PC-9 (cell line): ENCODE measurements at regions not wholly inside any gene's neighbourhood (a gene's known extent, or its start where the extent isn't known, plus 50 kb on each side); places are given as distances from the start of the nearest gene placed in this dataset.

Source experiments
- BruUV-seq: library from RNA; stranded (reverse); fragments of 400-500 nt; replicated peaks from 2 replicates; lab custom pipeline; 2021; lab: Mats Ljungman, UMichigan
- CTCF ChIA-PET: fragments of 300-600 bp; sonication (Branson Sonifier 250); formaldehyde crosslinking; loops from one replicate; lab custom pipeline; 2022; ENCODE audit warnings: antibody characterized with exemption; lab: Charles Lee
- POLR2A ChIA-PET: fragments of 300-600 bp; sonication (Branson Sonifier 250); formaldehyde crosslinking; loops from one replicate; lab custom pipeline; 2022; ENCODE audit warnings: antibody characterized with exemption; ENCODE audit not compliant: unreplicated experiment; lab: Charles Lee
- DNase-seq, 2 experiments: peaks; one replicate each; pipeline versions ENCODE4 v3.0.0 to v3.0.0-alpha.2; 2015 to 2022; ENCODE audit warnings: mixed read lengths in 1 of 2
- H2AFZ ChIP-seq: fragments of 200-600 bp; sonication (generic); 2 replicates; pipeline ENCODE4 v1.8.1; 2017; ENCODE audit warnings: antibody characterized with exemption
- H3F3A ChIP-seq: fragments of 200-600 bp; sonication (generic); 2 replicates; pipeline ENCODE4 v1.8.1; 2017; ENCODE audit warnings: antibody characterized with exemption, mild to moderate bottlenecking, low read depth; ENCODE audit not compliant: insufficient read depth
- H3K27ac ChIP-seq: fragments of 200-600 bp; sonication (generic); 2 replicates; pipeline ENCODE4 v1.6.1; 2016; ENCODE audit warnings: mixed run types
- H3K27me3 ChIP-seq: fragments of 200-600 bp; sonication (generic); 2 replicates; pipeline ENCODE4 v1.6.1; 2016; ENCODE audit warnings: low read depth, mixed run types; ENCODE audit not compliant: insufficient read depth
- H3K36me3 ChIP-seq: fragments of 200-600 bp; sonication (generic); 2 replicates; pipeline ENCODE4 v1.6.1; 2016; ENCODE audit warnings: low read depth, mixed run types
- H3K4me1 ChIP-seq: fragments of 200-600 bp; sonication (generic); replicated peaks from 2 replicates; pipeline ENCODE4 v1.6.1; 2016; ENCODE audit warnings: mixed run types; ENCODE audit not compliant: insufficient read depth
- H3K4me2 ChIP-seq: fragments of 200-600 bp; sonication (generic); 2 replicates; pipeline ENCODE4 v1.6.1; 2017; ENCODE audit warnings: mixed run types
- H3K4me3 ChIP-seq: fragments of 200-600 bp; sonication (generic); 2 replicates; pipeline ENCODE4 v1.6.1; 2016; ENCODE audit warnings: mixed run types
- H3K79me2 ChIP-seq: fragments of 200-600 bp; sonication (generic); 2 replicates; pipeline ENCODE4 v1.6.1; 2017; ENCODE audit warnings: low read depth, mixed run types
- H3K9me2 ChIP-seq: fragments of 200-600 bp; sonication (generic); 2 replicates; pipeline ENCODE4 v1.8.1; 2017; ENCODE audit warnings: mild to moderate bottlenecking; ENCODE audit not compliant: insufficient read depth
- H3K9me3 ChIP-seq: fragments of 200-600 bp; sonication (generic); 2 replicates; pipeline ENCODE4 v1.8.1; 2016; ENCODE audit warnings: low read depth; ENCODE audit not compliant: insufficient read depth
- H4K20me1 ChIP-seq: fragments of 200-600 bp; sonication (generic); 2 replicates; pipeline ENCODE4 v1.8.1; 2017; ENCODE audit not compliant: insufficient read depth
- EZH2 ChIP-seq: fragments of 200-600 bp; sonication (generic); IDR thresholded peaks from 2 replicates; pipeline ENCODE4 v1.8.0; 2017; ENCODE audit warnings: antibody characterized with exemption, low read depth
- intact Hi-C: fragments of 100-400 bp; cut with micrococcal nuclease; formaldehyde crosslinking; loops from one replicate; pipeline ENCODE4 v1.10.0; 2022; ENCODE audit not compliant: unreplicated experiment
- TF ChIP-seq, protein P1 (sequence below): fragments of 200-600 bp; sonication (generic); conservative IDR thresholded peaks from 2 replicates; pipeline ENCODE4 v1.6.1; 2017; ENCODE audit warnings: mixed run types, antibody characterized with exemption, mild to moderate bottlenecking, moderate library complexity

DNA sequence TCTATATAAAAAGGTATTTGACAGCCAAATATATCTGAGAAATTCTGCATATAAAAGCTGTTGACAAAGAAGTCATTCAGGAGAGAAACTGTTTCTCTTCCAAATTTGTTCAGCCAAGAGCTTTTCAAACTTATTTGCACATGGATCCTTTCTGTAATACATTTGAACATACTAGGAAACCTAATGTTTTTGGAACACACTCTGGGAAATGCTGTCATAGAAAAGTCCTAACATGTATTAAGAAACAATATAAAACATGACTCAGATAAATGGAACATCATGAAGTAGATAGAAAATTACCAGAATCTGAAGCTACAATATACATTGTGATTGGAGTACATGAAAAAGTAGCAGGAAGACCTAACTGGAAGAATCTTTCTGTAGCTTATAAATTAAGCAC lies 781.5 kb upstream of the EPHA5 start:
- BruUV-seq: no TSS peak
- Histone ChIP-seq H3K36me3 (no peaks in the 10 kb centered on the region), H3K27me3 (no peaks in the 10 kb centered on the region), H3K4me2 (no peak overlapping the region), H3F3A (no peaks in the 10 kb centered on the region), H3K9me2 (no peaks in the 10 kb centered on the region), H3K4me1 (no peaks in the 10 kb centered on the region), H3K27ac (no peak overlapping the region), H3K4me3 (no peak overlapping the region), H4K20me1 (no peaks in the 10 kb centered on the region), H3K9me3 (no peaks in the 10 kb centered on the region), H3K79me2 (no peaks in the 10 kb centered on the region), H2AFZ (no peak overlapping the region)
- CTCF ChIA-PET: no interaction called here
- intact Hi-C loops: no loop called here
- TF ChIP-seq EZH2: no peak
- TF ChIP-seq, protein P1, sequence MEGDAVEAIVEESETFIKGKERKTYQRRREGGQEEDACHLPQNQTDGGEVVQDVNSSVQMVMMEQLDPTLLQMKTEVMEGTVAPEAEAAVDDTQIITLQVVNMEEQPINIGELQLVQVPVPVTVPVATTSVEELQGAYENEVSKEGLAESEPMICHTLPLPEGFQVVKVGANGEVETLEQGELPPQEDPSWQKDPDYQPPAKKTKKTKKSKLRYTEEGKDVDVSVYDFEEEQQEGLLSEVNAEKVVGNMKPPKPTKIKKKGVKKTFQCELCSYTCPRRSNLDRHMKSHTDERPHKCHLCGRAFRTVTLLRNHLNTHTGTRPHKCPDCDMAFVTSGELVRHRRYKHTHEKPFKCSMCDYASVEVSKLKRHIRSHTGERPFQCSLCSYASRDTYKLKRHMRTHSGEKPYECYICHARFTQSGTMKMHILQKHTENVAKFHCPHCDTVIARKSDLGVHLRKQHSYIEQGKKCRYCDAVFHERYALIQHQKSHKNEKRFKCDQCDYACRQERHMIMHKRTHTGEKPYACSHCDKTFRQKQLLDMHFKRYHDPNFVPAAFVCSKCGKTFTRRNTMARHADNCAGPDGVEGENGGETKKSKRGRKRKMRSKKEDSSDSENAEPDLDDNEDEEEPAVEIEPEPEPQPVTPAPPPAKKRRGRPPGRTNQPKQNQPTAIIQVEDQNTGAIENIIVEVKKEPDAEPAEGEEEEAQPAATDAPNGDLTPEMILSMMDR: no peak
- POLR2A ChIA-PET: no interaction called here
- DNase-seq: no peak

DNA sequence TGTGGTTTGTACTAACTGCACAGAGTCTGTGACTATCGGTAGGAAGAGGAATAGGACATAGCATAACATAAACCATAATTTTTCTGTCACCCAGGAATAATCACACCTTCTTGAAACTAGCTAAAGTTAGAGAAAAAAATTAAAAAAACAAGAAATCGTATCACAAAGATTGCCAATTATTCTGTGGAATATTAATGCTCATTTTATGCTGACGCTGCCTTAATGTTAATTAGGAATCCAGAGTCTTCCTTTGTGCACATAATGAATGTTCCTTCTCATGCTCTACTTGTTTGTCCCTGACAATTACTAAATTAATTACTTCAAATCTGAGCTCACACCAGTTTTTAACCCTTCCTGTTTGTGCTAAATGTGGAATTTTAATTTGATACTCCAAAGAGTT lies 772.7 kb upstream of the EPHA5 start:
- H3K27ac ChIP-seq: no peak overlapping the region
- H2AFZ ChIP-seq: no peak overlapping the region
- no peaks in the 10 kb centered on the region for H3K79me2 ChIP-seq
- no peaks in the 10 kb centered on the region for H3K36me3 ChIP-seq
- H3K9me3 ChIP-seq: no peaks in the 10 kb centered on the region
- H3K9me2 ChIP-seq: no peaks in the 10 kb centered on the region
- ChIA-PET CTCF (no interaction called here), POLR2A (no interaction called here)
- H3K4me2 ChIP-seq: no peak overlapping the region
- no TSS peak for BruUV-seq
- H3K4me1 ChIP-seq: no peaks in the 10 kb centered on the region
- H3K27me3 ChIP-seq: no peaks in the 10 kb centered on the region
- H3K4me3 ChIP-seq: no peak overlapping the region
- TF ChIP-seq EZH2: no peak
- TF ChIP-seq, protein P1: no peak
- DNase-seq: no peak
- H4K20me1 ChIP-seq: no peaks in the 10 kb centered on the region
- no peaks in the 10 kb centered on the region for H3F3A ChIP-seq
- intact Hi-C loops: no loop called here

DNA sequence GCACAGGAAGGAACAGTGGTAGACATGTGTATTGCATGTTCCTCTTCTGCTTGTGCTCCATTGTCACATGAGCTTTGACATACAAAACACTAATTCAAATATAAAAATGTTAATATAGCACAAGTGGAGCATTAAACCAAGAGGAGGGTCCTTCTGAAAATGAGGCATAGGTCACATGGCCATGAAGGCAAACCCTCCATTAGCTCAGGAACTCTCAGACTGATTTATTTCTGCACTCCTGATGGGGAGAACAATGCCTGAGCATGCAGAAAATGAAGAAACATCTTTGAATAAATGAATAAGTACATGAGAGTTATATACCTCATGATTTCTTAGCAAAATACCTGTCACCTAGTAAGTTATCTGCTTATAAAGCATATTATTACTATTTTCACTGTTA lies 769.2 kb upstream of the EPHA5 start:
- Histone ChIP-seq H3F3A (no peaks in the 10 kb centered on the region), H2AFZ (no peak overlapping the region), H3K9me3 (no peaks in the 10 kb centered on the region), H3K36me3 (no peaks in the 10 kb centered on the region), H4K20me1 (no peaks in the 10 kb centered on the region), H3K4me2 (no peak overlapping the region), H3K4me1 (no peaks in the 10 kb centered on the region), H3K9me2 (no peaks in the 10 kb centered on the region), H3K27ac (no peak overlapping the region), H3K27me3 (no peaks in the 10 kb centered on the region), H3K79me2 (no peaks in the 10 kb centered on the region), H3K4me3 (no peak overlapping the region)
- no peak for TF ChIP-seq EZH2
- TF ChIP-seq, protein P1: no peak
- intact Hi-C loops: no loop called here
- DNase-seq: no peak
- BruUV-seq: no TSS peak
- CTCF ChIA-PET: no interaction called here
- POLR2A ChIA-PET: no interaction called here
